SK-N-SH treated with all-trans-retinoic acid at 6 μM for 48 hours (cell line): ENCODE measurements at regions not wholly inside any gene's neighbourhood (a gene's known extent, or its start where the extent isn't known, plus 50 kb on each side); places are given as distances from the start of the nearest gene placed in this dataset.

Source experiments
- ARNTL ChIP-seq: fragments of 450-650 bp; formaldehyde crosslinking; IDR thresholded peaks from 2 replicates; pipeline ENCODE4 v1.5.0; 2020; ENCODE audit warnings: low read depth, mild to moderate bottlenecking, moderate library complexity, borderline replicate concordance
- RARB ChIP-seq: fragments of 250-450 bp; sonication (Bioruptor Pico); IDR thresholded peaks from 2 replicates; pipeline ENCODE4 v1.8.0; 2021; ENCODE audit warnings: mild to moderate bottlenecking, moderate library complexity
- ZFP30 ChIP-seq: fragments of 450-650 bp; formaldehyde crosslinking; IDR thresholded peaks from 2 replicates; pipeline ENCODE4 v1.5.0; 2022; ENCODE audit warnings: mild to moderate bottlenecking, moderate library complexity
- ZNF70 ChIP-seq: fragments of 450-650 bp; formaldehyde crosslinking; IDR thresholded peaks from 2 replicates; pipeline ENCODE4 v1.5.0; 2020; ENCODE audit warnings: mild to moderate bottlenecking, moderate library complexity
- TF ChIP-seq, protein P1 (sequence below): fragments of 250-450 bp; sonication (Bioruptor Pico); IDR thresholded peaks from 2 replicates; pipeline ENCODE4 v1.5.1; 2020; ENCODE audit warnings: low read depth, mild to moderate bottlenecking, moderate library complexity

DNA sequence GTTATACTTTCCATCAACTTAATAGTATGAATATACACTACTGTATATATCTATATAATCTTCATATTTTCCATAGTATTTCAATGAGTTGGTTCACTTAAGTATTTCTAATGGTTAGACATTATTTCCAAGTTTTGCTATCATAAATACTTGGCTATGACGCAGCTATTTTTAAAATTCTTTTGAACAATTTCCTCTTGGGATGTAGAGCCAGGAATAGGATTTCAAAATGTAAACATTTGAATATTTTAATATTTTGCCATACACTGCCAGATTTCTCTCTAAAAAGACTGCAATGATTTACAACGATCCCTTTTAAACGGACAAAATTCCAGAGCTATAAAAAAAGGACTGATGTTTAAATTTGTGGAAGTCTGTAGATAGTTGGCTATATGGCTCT is 95.6 kb downstream of the NUP35 start:
- TF ChIP-seq ZNF70 (CRISPR knock-in tag) (no peak), ZFP30 (CRISPR knock-in tag) (no peak), ARNTL (CRISPR knock-in tag) (no peak), RARB (CRISPR knock-in tag) (no peak)
- TF ChIP-seq, protein P1, sequence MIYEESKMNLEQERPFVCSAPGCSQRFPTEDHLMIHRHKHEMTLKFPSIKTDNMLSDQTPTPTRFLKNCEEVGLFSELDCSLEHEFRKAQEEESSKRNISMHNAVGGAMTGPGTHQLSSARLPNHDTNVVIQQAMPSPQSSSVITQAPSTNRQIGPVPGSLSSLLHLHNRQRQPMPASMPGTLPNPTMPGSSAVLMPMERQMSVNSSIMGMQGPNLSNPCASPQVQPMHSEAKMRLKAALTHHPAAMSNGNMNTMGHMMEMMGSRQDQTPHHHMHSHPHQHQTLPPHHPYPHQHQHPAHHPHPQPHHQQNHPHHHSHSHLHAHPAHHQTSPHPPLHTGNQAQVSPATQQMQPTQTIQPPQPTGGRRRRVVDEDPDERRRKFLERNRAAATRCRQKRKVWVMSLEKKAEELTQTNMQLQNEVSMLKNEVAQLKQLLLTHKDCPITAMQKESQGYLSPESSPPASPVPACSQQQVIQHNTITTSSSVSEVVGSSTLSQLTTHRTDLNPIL (CRISPR knock-in tag) = no peak
